Naive thymus-derived CD8-positive, alpha-beta T cell (primary cell): ENCODE measurements at regions not wholly inside any gene's neighbourhood (a gene's known extent, or its start where the extent isn't known, plus 50 kb on each side); places are given as distances from the start of the nearest gene placed in this dataset.
A peak's percentile ranks its signal among the peaks of the same experiment; 100 is the strongest.

Source experiments
- ATAC-seq, 2 donors: fragments of 150-1000 bp; cut with Tn5 transposase in 1 of 2; sonication (Bioruptor Pico), chemical (Tn5 transposase) in 1 of 2; 1 replicate in 1 of 2; 2 replicates in 1 of 2; pipeline ENCODE4 v1.10.0; 2021; ENCODE audit warnings: mild to moderate bottlenecking in 2 of 2, moderate library complexity in 2 of 2
- POLR2A ChIA-PET: fragments of 350-600 bp; sonication (Branson Sonifier 250); formaldehyde crosslinking; loops from one replicate; lab custom pipeline; 2021; ENCODE audit warnings: antibody characterized with exemption; lab: Charles Lee
- DNase-seq, 10 donors: peaks; one replicate each; pipeline versions ENCODE4 v3.0.0 to v3.0.0-alpha.2; 2020 to 2022
- H3K27ac Mint-ChIP-seq, 10 donors: one replicate each; pipeline ENCODE4 v1.8.0; 2020 to 2022; ENCODE audit warnings: mild to moderate bottlenecking in 10 of 10, mixed read lengths in 10 of 10, moderate library complexity in 4 of 10, inconsistent platforms in 1 of 10
- H3K27me3 Mint-ChIP-seq, 5 donors: one replicate each; pipeline ENCODE4 v1.8.0; 2021 to 2022; ENCODE audit warnings: mixed read lengths in 5 of 5
- H3K36me3 Mint-ChIP-seq, 3 donors: one replicate each; pipeline ENCODE4 v1.8.0; 2020 to 2022; ENCODE audit warnings: mixed read lengths in 3 of 3, mild to moderate bottlenecking in 2 of 3, inconsistent platforms in 1 of 3
- H3K4me1 Mint-ChIP-seq, 4 donors: one replicate each; pipeline ENCODE4 v1.8.0; 2021 to 2022; ENCODE audit warnings: mixed read lengths in 4 of 4
- H3K4me3 Mint-ChIP-seq, 10 donors: one replicate each; pipeline ENCODE4 v1.8.0; 2020 to 2022; ENCODE audit warnings: mild to moderate bottlenecking in 10 of 10, mixed read lengths in 10 of 10, moderate library complexity in 6 of 10, inconsistent platforms in 1 of 10
- H3K9me3 Mint-ChIP-seq, 9 donors: one replicate each; pipeline ENCODE4 v1.8.0; 2020 to 2022; ENCODE audit warnings: mixed read lengths in 9 of 9, mild to moderate bottlenecking in 3 of 9, inconsistent platforms in 1 of 9, moderate library complexity in 1 of 9

- H3K27me3 Mint-ChIP-seq = peaks cover 8 to 59% (median 15%) of the 10 kb centered on the region in 5 donors
- no peak for DNase-seq
Measured at GRCh38 chr21:32216293-32216692, 62.6 kb downstream of the MIS18A start.

GRCh38 chr21:32215306-32215685 lies 63.6 kb downstream of the MIS18A start:
- Mint-ChIP-seq H3K4me1 (no peaks in the 10 kb centered on the region), H3K27me3 (peaks cover 8 to 54% (median 13%) of the 10 kb centered on the region in 5 donors), H3K36me3 (peaks cover 3 to 38% (median 24%) of the 10 kb centered on the region in 3 donors), H3K27ac (no peak overlapping the region), H3K9me3 (peaks cover 0 to 38% (median 4%) of the 10 kb centered on the region in 9 donors), H3K4me3 (no peak overlapping the region)
- ATAC-seq = no peak
- no peak for DNase-seq
- POLR2A ChIA-PET = no interaction called here

More at GRCh38 chr21:32216293-32216692, 62.6 kb downstream of the MIS18A start:
- POLR2A ChIA-PET = no interaction called here
- Mint-ChIP-seq H3K4me3 (no peak overlapping the region), H3K4me1 (no peaks in the 10 kb centered on the region), H3K9me3 (peaks cover 0 to 48% (median 12%) of the 10 kb centered on the region in 9 donors), H3K36me3 (peaks cover 4 to 46% (median 29%) of the 10 kb centered on the region in 3 donors), H3K27ac (peak overlapping the region in 1 of 10 donors; percentile 15)
- ATAC-seq = no peak

- Mint-ChIP-seq H3K36me3 (peaks cover 3 to 34% (median 21%) of the 10 kb centered on the region in 3 donors), H3K4me3 (no peak overlapping the region), H3K27ac (no peak overlapping the region), H3K9me3 (peaks cover 0 to 33% (median 4%) of the 10 kb centered on the region in 9 donors), H3K27me3 (peaks cover 8 to 50% (median 13%) of the 10 kb centered on the region in 5 donors), H3K4me1 (no peaks in the 10 kb centered on the region)
- ATAC-seq (no peak), DNase-seq (no peak)
- POLR2A ChIA-PET = no interaction called here
Measured at GRCh38 chr21:32214654-32215305, 64.1 kb downstream of the MIS18A start.

DNA sequence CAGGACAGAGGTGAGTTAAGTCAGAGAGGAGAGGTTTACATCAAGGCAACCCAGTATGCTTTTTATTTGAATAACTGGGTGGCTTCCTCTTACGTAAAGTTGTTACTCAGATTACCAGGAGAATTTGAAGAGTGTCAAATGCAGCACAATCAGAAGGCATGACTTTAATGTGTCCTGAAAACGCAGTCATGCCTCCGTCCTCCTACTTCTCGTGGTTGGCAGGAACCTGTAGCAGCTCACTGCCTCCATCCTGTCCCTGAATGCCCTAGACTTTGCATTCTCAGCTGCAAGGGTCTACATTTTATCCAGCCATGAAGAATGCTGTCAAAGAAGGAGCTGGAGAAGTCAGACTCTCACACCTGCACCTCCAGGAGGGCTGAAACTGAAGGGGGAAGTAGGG lies 66.7 kb downstream of the MIS18A start:
- no peak overlapping the region for H3K4me3 Mint-ChIP-seq
- peaks cover 0 to under 1% (median 0%) of the 10 kb centered on the region in 4 donors for H3K4me1 Mint-ChIP-seq
- H3K27me3 Mint-ChIP-seq = peaks cover 3 to 43% (median 5%) of the 10 kb centered on the region in 5 donors
- peaks cover 0 to 23% (median 0%) of the 10 kb centered on the region in 9 donors for H3K9me3 Mint-ChIP-seq
- no peak overlapping the region for H3K27ac Mint-ChIP-seq
- DNase-seq = no peak
- no peak for ATAC-seq
- peaks cover 3 to 23% (median 16%) of the 10 kb centered on the region in 3 donors for H3K36me3 Mint-ChIP-seq
- POLR2A ChIA-PET = no interaction called here

GRCh38 chr21:32211306-32211705 lies 67.5 kb downstream of the MIS18A start:
- Mint-ChIP-seq H3K27me3 (peaks cover 3 to 35% (median 4%) of the 10 kb centered on the region in 5 donors), H3K4me1 (peaks cover 0 to 2% (median 0%) of the 10 kb centered on the region in 4 donors), H3K9me3 (peaks cover 0 to 18% (median 0%) of the 10 kb centered on the region in 9 donors), H3K4me3 (no peak overlapping the region), H3K36me3 (peaks cover 3 to 18% (median 18%) of the 10 kb centered on the region in 3 donors), H3K27ac (no peak overlapping the region)
- DNase-seq (no peak), ATAC-seq (no peak)
- POLR2A ChIA-PET = no interaction called here

DNA sequence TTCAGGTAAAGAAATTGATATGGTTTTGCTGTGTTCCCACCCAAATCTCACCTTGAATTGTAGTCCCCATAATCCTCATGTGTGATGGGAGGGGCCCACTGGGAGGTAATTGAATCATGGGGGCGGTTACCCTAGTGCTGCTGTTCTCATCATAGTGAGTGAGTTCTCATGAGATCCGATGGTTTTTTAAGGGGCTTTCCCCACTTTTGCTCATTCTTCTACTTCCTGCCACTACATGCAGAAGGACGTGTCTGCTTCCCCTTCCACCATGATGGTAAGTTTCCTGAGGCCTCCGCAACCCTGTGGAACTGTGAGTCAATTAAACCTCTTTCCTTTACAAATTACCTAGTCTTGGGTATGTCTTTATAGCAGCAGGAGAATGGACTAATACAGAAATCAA lies 69.3 kb downstream of the MIS18A start:
- Mint-ChIP-seq H3K27ac (no peak overlapping the region), H3K36me3 (peaks cover 3 to 15% (median 13%) of the 10 kb centered on the region in 3 donors), H3K4me3 (no peak overlapping the region), H3K27me3 (peaks cover 3 to 32% (median 4%) of the 10 kb centered on the region in 5 donors), H3K9me3 (peaks cover 0 to 13% (median 0%) of the 10 kb centered on the region in 9 donors), H3K4me1 (peaks cover 0 to 2% (median 0%) of the 10 kb centered on the region in 4 donors)
- POLR2A ChIA-PET = no interaction called here
- ATAC-seq (no peak), DNase-seq (no peak)

- H3K27me3 Mint-ChIP-seq = peaks cover 2 to 12% (median 3%) of the 10 kb centered on the region in 5 donors
- peaks cover 0 to 2% (median 0%) of the 10 kb centered on the region in 4 donors for H3K4me1 Mint-ChIP-seq
- ATAC-seq = no peak
- no peak for DNase-seq
- H3K36me3 Mint-ChIP-seq = peaks cover 2 to 5% (median 3%) of the 10 kb centered on the region in 3 donors
- H3K4me3 Mint-ChIP-seq = no peak overlapping the region
- H3K27ac Mint-ChIP-seq = no peak overlapping the region
- POLR2A ChIA-PET = no interaction called here
- H3K9me3 Mint-ChIP-seq = peaks cover 0 to 14% (median 0%) of the 10 kb centered on the region in 9 donors
Measured at GRCh38 chr21:32207406-32207716, 71.5 kb downstream of the MIS18A start.

DNA sequence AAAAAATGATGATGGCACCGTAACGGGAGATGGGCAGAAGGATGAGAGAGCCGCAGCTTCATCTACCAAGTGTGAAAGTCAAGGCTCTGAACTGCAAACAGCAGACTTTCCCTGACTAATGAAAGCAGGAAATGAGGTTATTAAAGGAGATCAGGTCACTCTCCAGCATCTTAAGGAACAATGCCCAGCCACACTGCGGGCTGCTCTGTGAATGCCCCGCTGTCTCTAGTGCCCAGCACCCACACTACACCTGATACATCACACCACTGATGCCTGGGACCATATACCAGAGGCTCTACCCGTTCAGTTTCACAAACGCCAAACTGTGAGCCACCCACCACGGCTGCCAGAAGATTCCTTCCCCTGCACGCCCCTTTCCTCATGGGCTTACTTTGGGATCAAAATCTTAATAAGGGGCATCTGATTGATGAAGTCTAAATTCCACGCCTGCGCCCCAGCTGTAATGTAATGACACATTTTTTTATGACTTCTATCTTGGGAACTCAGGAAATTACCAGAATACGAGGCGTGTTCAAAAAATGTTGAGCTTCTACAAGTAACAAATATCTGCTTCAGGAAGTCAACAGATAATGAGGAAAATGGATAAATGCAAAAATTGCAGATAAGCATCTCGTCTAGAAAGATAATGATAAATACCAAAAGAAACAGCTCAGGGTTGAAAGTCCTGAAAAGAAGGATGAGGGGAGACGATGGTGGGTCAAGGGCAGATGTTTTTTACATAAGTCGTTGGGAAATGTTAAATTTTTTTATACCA lies 72.0 kb downstream of the MIS18A start:
- POLR2A ChIA-PET = no interaction called here
- ATAC-seq (no peak), DNase-seq (no peak)
- Mint-ChIP-seq H3K27ac (no peak overlapping the region), H3K27me3 (peaks cover 1 to 7% (median 3%) of the 10 kb centered on the region in 5 donors), H3K36me3 (peaks cover 2 to 5% (median 3%) of the 10 kb centered on the region in 3 donors), H3K4me1 (peaks cover 0 to 2% (median 0%) of the 10 kb centered on the region in 4 donors), H3K9me3 (peaks cover 0 to 14% (median 0%) of the 10 kb centered on the region in 9 donors), H3K4me3 (no peak overlapping the region)

DNA sequence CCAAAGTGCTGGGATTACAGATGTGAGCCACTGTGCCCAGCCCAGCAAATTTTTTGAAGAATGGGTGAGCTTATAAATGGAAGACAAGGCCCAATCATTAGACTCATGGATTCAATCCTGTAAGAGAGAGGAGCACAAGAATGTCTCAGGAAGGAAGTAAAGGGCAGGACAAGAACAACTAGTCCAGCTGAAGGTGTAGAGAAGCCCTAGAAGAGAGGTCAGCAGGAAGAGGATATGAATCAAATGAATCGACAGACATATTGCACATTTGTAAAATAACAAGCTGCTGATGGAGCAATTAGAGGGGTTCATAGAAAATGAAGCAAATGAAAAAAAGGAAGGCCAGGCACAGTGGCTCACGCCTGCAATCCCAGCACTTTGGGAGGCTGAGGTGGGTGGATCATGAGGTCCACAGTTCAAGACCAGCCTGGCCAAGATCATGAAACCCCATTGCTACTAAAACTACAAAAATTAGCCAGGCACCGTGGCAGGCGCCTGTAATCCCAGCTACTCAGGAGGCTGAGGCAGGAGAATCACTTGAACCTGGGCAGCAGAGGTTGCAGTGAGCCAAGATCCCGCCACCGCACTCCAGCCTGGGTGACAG lies 74.9 kb downstream of the MIS18A start:
- peaks cover 0 to 14% (median 0%) of the 10 kb centered on the region in 9 donors for H3K9me3 Mint-ChIP-seq
- peaks cover 2 to 5% (median 3%) of the 10 kb centered on the region in 3 donors for H3K36me3 Mint-ChIP-seq
- H3K27me3 Mint-ChIP-seq = peaks cover 0 to 3% (median 2%) of the 10 kb centered on the region in 5 donors
- H3K27ac Mint-ChIP-seq = no peak overlapping the region
- H3K4me1 Mint-ChIP-seq = peaks cover 0 to 2% (median 0%) of the 10 kb centered on the region in 4 donors
- DNase-seq (no peak), ATAC-seq (no peak)
- POLR2A ChIA-PET = no interaction called here
- H3K4me3 Mint-ChIP-seq = no peak overlapping the region

GRCh38 chr21:32200029-32200428 lies 78.8 kb downstream of the MIS18A start:
- Mint-ChIP-seq H3K27me3 (peaks cover 0 to 3% (median 1%) of the 10 kb centered on the region in 5 donors), H3K9me3 (peaks cover 0 to 11% (median 2%) of the 10 kb centered on the region in 9 donors), H3K4me1 (no peaks in the 10 kb centered on the region), H3K27ac (no peak overlapping the region), H3K36me3 (peaks cover 0 to 9% (median 2%) of the 10 kb centered on the region in 3 donors), H3K4me3 (no peak overlapping the region)
- no peak for ATAC-seq
- no peak for DNase-seq
- POLR2A ChIA-PET = no interaction called here

DNA sequence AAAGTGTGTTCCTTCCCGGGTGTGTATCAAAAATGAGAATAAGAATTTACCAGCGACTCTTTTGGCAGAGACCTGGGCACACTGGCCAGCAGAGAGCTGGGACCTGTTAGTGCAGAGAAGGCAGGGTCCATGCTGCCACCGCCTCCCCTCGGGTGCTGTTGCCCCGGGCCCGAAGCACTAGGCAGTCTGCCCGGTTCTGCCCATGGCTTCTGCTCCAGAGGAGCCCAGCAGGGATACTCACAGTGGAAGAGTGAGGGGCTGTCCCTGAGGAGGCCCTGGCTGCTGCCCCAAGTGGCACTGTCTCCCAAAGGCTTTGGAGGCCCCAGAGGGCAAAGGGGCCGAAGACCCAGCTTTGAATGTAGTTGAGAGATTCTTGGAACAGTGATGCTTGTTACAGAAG lies 80.5 kb downstream of the MIS18A start:
- peaks cover 0 to 4% (median 0%) of the 10 kb centered on the region in 3 donors for H3K36me3 Mint-ChIP-seq
- no peaks in the 10 kb centered on the region for H3K4me1 Mint-ChIP-seq
- POLR2A ChIA-PET = no interaction called here
- DNase-seq (no peak), ATAC-seq (no peak)
- peaks cover 0 to 2% (median 0%) of the 10 kb centered on the region in 9 donors for H3K9me3 Mint-ChIP-seq
- no peak overlapping the region for H3K27ac Mint-ChIP-seq
- H3K27me3 Mint-ChIP-seq = peaks cover 0 to 2% (median 0%) of the 10 kb centered on the region in 5 donors
- no peak overlapping the region for H3K4me3 Mint-ChIP-seq

DNA sequence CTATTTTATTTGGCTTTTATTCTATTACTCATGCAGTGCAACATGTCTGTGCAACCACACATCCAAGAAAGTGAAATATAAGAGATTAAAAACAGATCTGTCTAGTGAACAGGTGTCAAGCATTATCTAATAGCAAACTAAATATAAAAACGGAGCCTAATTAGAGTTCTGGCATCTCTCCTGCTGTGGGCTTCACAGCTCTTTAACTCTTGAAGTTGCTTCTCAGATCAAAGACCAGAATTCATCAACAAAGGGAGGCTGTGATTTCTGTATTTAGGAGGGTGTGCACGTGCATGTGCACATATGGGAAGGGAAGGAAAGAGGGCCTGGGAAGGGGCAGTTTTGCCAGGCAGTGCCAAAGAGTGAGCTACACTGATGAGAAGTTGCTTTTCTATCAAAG lies 81.0 kb downstream of the MIS18A start:
- H3K4me3 Mint-ChIP-seq = no peak overlapping the region
- no peak for ATAC-seq
- no peaks in the 10 kb centered on the region for H3K4me1 Mint-ChIP-seq
- no peak for DNase-seq
- H3K27ac Mint-ChIP-seq = no peak overlapping the region
- peaks cover 0 to 2% (median 0%) of the 10 kb centered on the region in 9 donors for H3K9me3 Mint-ChIP-seq
- H3K27me3 Mint-ChIP-seq = peaks cover 0 to 4% (median 1%) of the 10 kb centered on the region in 5 donors
- POLR2A ChIA-PET = no interaction called here
- peaks cover 0 to 4% (median 0%) of the 10 kb centered on the region in 3 donors for H3K36me3 Mint-ChIP-seq
